ENCODE measurements at regions not wholly inside any gene's neighbourhood (a gene's known extent, or its start where the extent isn't known, plus 50 kb on each side); places are given as distances from the start of the nearest gene placed in this dataset.

DNA sequence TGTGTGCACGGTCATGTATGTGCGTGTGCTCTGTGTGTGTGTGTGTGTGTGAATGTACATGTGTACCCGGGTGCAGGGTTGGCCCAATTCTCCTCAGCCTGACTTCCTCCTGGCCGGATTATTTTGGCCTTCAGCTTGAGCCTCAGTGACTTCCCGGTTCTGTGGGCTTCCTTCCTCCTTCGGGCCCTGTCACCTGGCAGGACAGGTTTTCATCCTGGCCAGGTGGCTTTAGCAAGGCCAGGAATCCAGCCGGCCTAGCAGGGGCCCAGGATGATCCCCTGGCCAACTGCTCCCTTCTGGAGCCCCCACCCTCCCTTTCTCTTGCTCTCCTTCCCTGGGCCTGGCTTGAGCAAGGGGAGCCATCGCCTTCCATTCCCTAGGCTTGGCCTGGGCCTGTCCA is 140.5 kb downstream of the INHBB start:
- Histone ChIP-seq H3K4me1 (ENCODE audit: control insufficient read depth in 2 of 2, insufficient read depth in 2 of 2, low read length in 2 of 2) (no peaks in the 10 kb centered on the region), H3K36me3 (ENCODE audit: control insufficient read depth in 2 of 2, insufficient read depth in 2 of 2, low read length in 1 of 2) (no peaks in the 10 kb centered on the region), H3K27ac (ENCODE audit: low read depth in 1 of 2, low read length in 1 of 2) (no peak overlapping the region), H3K9me3 (ENCODE audit: control insufficient read depth in 2 of 2, insufficient read depth in 1 of 2, low read length in 1 of 2) (no peaks in the 10 kb centered on the region), H3K4me3 (ENCODE audit: low read length in 2 of 2) (no peak overlapping the region), H3K27me3 (ENCODE audit: control insufficient read depth in 2 of 2, insufficient read depth in 1 of 2, low read length in 1 of 2) (no peaks in the 10 kb centered on the region)
- DNase-seq (ENCODE audit: low read depth in 6 of 9, low spot score in 9 of 9) = no peak
- WGBS = 64% methylated on average over 8 of the region's 8 CpGs

DNA sequence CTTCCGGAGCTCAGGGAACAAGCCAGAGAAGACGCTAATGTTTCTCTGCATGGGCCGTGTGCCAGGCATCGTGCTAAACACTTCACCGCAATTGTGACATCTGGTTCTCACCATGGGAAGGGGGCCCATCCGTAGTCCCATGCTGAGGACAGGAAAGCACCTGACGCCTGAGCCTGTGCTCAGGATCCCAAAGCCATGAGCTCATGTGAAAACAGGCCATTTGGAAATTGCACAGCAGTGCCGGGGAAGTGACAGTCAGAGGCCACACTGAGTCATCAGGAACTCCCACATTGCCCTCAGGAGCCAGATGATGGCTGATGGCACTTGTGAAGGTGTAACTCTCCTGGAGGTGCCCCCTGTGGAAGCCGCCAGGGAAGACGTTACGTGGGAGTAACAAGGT is 141.0 kb downstream of the INHBB start:
- no peak overlapping the region for H3K4me3 ChIP-seq (ENCODE audit: low read length in 2 of 2)
- H3K27ac ChIP-seq (ENCODE audit: low read depth in 1 of 2, low read length in 1 of 2) = no peak overlapping the region
- WGBS = 92% methylated on average over 11 of the region's 11 CpGs
- no peak for DNase-seq (ENCODE audit: low read depth in 6 of 9, low spot score in 9 of 9)
- H3K27me3 ChIP-seq (ENCODE audit: control insufficient read depth in 2 of 2, insufficient read depth in 1 of 2, low read length in 1 of 2) = no peaks in the 10 kb centered on the region
- no peaks in the 10 kb centered on the region for H3K36me3 ChIP-seq (ENCODE audit: control insufficient read depth in 2 of 2, insufficient read depth in 2 of 2, low read length in 1 of 2)
- no peaks in the 10 kb centered on the region for H3K9me3 ChIP-seq (ENCODE audit: control insufficient read depth in 2 of 2, insufficient read depth in 1 of 2, low read length in 1 of 2)
- H3K4me1 ChIP-seq (ENCODE audit: control insufficient read depth in 2 of 2, insufficient read depth in 2 of 2, low read length in 2 of 2) = no peaks in the 10 kb centered on the region

- DNase-seq (ENCODE audit: low read depth in 6 of 9, low spot score in 9 of 9) = no peak
- H3K36me3 ChIP-seq (ENCODE audit: control insufficient read depth in 2 of 2, insufficient read depth in 2 of 2, low read length in 1 of 2) = no peaks in the 10 kb centered on the region
- WGBS = 79% methylated on average over 6 of the region's 6 CpGs
- no peak overlapping the region for H3K27ac ChIP-seq (ENCODE audit: low read depth in 1 of 2, low read length in 1 of 2)
- no peak overlapping the region for H3K4me3 ChIP-seq (ENCODE audit: low read length in 2 of 2)
- H3K4me1 ChIP-seq (ENCODE audit: control insufficient read depth in 2 of 2, insufficient read depth in 2 of 2, low read length in 2 of 2) = peaks cover 0 to 3% of the 10 kb centered on the region in 2 donors
- H3K9me3 ChIP-seq (ENCODE audit: control insufficient read depth in 2 of 2, insufficient read depth in 1 of 2, low read length in 1 of 2) = no peaks in the 10 kb centered on the region
- H3K27me3 ChIP-seq (ENCODE audit: control insufficient read depth in 2 of 2, insufficient read depth in 1 of 2, low read length in 1 of 2) = no peaks in the 10 kb centered on the region
Measured at GRCh38 chr2:120488531-120488930, 142.6 kb downstream of the INHBB start.

DNA sequence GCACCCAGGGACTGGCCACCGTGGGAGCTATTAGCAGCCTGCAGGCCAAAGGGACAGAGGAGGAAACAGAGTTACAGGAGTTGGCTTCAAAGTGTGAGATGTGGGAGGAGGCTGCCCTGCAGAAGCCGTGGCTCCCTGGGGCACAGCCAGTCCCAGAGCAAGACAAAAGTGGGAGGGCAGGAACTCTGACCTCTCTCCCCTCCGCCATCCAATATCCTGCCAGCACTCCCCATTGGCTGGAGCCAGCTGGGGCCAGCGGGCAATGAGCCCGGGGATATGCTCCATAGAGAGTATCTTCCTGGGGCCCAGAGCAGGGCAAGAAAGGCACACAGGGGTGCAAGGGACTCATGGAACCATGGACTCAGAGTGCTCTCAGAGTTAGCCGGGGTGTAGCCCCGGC is 143.1 kb downstream of the INHBB start:
- 89% methylated on average over 7 of the region's 7 CpGs for WGBS
- H3K4me3 ChIP-seq (ENCODE audit: low read length in 2 of 2) = no peak overlapping the region
- H3K9me3 ChIP-seq (ENCODE audit: control insufficient read depth in 2 of 2, insufficient read depth in 1 of 2, low read length in 1 of 2) = no peaks in the 10 kb centered on the region
- no peak for DNase-seq (ENCODE audit: low read depth in 6 of 9, low spot score in 9 of 9)
- H3K36me3 ChIP-seq (ENCODE audit: control insufficient read depth in 2 of 2, insufficient read depth in 2 of 2, low read length in 1 of 2) = no peaks in the 10 kb centered on the region
- no peak overlapping the region for H3K27ac ChIP-seq (ENCODE audit: low read depth in 1 of 2, low read length in 1 of 2)
- H3K27me3 ChIP-seq (ENCODE audit: control insufficient read depth in 2 of 2, insufficient read depth in 1 of 2, low read length in 1 of 2) = no peaks in the 10 kb centered on the region
- peaks cover 0 to 3% of the 10 kb centered on the region in 2 donors for H3K4me1 ChIP-seq (ENCODE audit: control insufficient read depth in 2 of 2, insufficient read depth in 2 of 2, low read length in 2 of 2)

- Histone ChIP-seq H3K27ac (ENCODE audit: low read depth in 1 of 2, low read length in 1 of 2) (no peak overlapping the region), H3K27me3 (ENCODE audit: control insufficient read depth in 2 of 2, insufficient read depth in 1 of 2, low read length in 1 of 2) (no peaks in the 10 kb centered on the region), H3K4me3 (ENCODE audit: low read length in 2 of 2) (no peak overlapping the region), H3K9me3 (ENCODE audit: control insufficient read depth in 2 of 2, insufficient read depth in 1 of 2, low read length in 1 of 2) (no peaks in the 10 kb centered on the region), H3K4me1 (ENCODE audit: control insufficient read depth in 2 of 2, insufficient read depth in 2 of 2, low read length in 2 of 2) (peaks cover 0 to 3% of the 10 kb centered on the region in 2 donors), H3K36me3 (ENCODE audit: control insufficient read depth in 2 of 2, insufficient read depth in 2 of 2, low read length in 1 of 2) (no peaks in the 10 kb centered on the region)
- 96% methylated on average over 12 of the region's 12 CpGs for WGBS
- no peak for DNase-seq (ENCODE audit: low read depth in 6 of 9, low spot score in 9 of 9)
Measured at GRCh38 chr2:120490091-120490798, 144.3 kb downstream of the INHBB start.

DNA sequence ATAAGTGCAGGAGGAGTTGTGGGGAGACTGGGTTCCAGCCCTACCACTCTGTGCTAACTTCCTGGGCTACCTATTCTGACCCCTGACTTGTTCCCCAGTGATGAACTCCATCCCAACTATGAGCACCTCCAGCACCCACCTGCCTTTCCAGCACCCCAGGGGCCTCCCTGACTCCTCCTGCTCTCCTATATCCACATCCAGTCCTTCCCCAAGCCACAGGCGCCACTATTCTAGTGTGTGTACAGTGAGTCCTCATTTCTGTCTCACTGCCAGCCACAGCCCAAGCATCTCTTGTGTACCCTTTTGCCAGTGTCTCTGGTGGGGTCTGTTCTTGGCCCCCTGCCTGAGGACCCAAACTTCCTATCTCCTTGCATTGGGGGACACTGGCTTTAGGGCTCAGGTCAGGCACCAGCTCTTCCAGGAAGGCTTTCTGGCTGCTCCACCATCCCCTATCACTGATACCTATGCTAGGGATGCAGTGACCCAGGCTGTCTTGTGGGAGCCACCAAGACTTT is 145.2 kb downstream of the INHBB start:
- H3K27me3 ChIP-seq (ENCODE audit: control insufficient read depth in 2 of 2, insufficient read depth in 1 of 2, low read length in 1 of 2) = no peaks in the 10 kb centered on the region
- 100% methylated on average over 1 of the region's 1 CpG for WGBS
- H3K36me3 ChIP-seq (ENCODE audit: control insufficient read depth in 2 of 2, insufficient read depth in 2 of 2, low read length in 1 of 2) = no peaks in the 10 kb centered on the region
- no peaks in the 10 kb centered on the region for H3K9me3 ChIP-seq (ENCODE audit: control insufficient read depth in 2 of 2, insufficient read depth in 1 of 2, low read length in 1 of 2)
- no peak overlapping the region for H3K4me3 ChIP-seq (ENCODE audit: low read length in 2 of 2)
- no peak overlapping the region for H3K27ac ChIP-seq (ENCODE audit: low read depth in 1 of 2, low read length in 1 of 2)
- no peak for DNase-seq (ENCODE audit: low read depth in 6 of 9, low spot score in 9 of 9)
- peaks cover 0 to 3% of the 10 kb centered on the region in 2 donors for H3K4me1 ChIP-seq (ENCODE audit: control insufficient read depth in 2 of 2, insufficient read depth in 2 of 2, low read length in 2 of 2)

DNA sequence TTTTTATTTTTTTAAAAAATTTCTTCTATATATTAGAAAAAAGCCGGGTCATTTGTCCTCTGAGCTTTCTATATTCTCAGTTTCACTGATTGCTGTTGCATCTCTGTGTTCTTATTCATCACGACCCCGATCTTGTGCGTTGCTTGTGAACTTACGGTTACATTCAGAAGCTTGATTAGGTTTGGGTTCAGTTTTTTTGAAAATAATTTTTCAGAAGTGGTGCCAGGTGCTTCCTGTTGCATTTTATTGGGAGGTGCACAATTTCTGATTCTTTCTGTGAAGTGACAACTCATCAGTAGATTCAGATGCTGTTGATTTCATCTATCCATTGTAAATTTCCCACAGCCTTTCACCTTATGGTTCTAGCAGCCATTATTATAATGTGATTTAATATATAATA is 147.3 kb downstream of the INHBB start:
- peaks cover 0 to 3% of the 10 kb centered on the region in 2 donors for H3K4me1 ChIP-seq (ENCODE audit: control insufficient read depth in 2 of 2, insufficient read depth in 2 of 2, low read length in 2 of 2)
- no peak overlapping the region for H3K4me3 ChIP-seq (ENCODE audit: low read length in 2 of 2)
- H3K27ac ChIP-seq (ENCODE audit: low read depth in 1 of 2, low read length in 1 of 2) = peak overlapping the region in 1 of 2 donors; percentile 47
- peak in 2 of 9 donors; percentile 11 to 51 for DNase-seq (ENCODE audit: low read depth in 6 of 9, low spot score in 9 of 9)
- no peaks in the 10 kb centered on the region for H3K9me3 ChIP-seq (ENCODE audit: control insufficient read depth in 2 of 2, insufficient read depth in 1 of 2, low read length in 1 of 2)
- H3K36me3 ChIP-seq (ENCODE audit: control insufficient read depth in 2 of 2, insufficient read depth in 2 of 2, low read length in 1 of 2) = no peaks in the 10 kb centered on the region
- WGBS = 11% methylated on average over 5 of the region's 5 CpGs
- no peaks in the 10 kb centered on the region for H3K27me3 ChIP-seq (ENCODE audit: control insufficient read depth in 2 of 2, insufficient read depth in 1 of 2, low read length in 1 of 2)

GRCh38 chr2:120494446-120494845 is 148.5 kb downstream of the INHBB start:
- no peaks in the 10 kb centered on the region for H3K27me3 ChIP-seq (ENCODE audit: control insufficient read depth in 2 of 2, insufficient read depth in 1 of 2, low read length in 1 of 2)
- no peak overlapping the region for H3K27ac ChIP-seq (ENCODE audit: low read depth in 1 of 2, low read length in 1 of 2)
- no peaks in the 10 kb centered on the region for H3K36me3 ChIP-seq (ENCODE audit: control insufficient read depth in 2 of 2, insufficient read depth in 2 of 2, low read length in 1 of 2)
- no peak for DNase-seq (ENCODE audit: low read depth in 6 of 9, low spot score in 9 of 9)
- H3K4me3 ChIP-seq (ENCODE audit: low read length in 2 of 2) = no peak overlapping the region
- no peaks in the 10 kb centered on the region for H3K9me3 ChIP-seq (ENCODE audit: control insufficient read depth in 2 of 2, insufficient read depth in 1 of 2, low read length in 1 of 2)
- H3K4me1 ChIP-seq (ENCODE audit: control insufficient read depth in 2 of 2, insufficient read depth in 2 of 2, low read length in 2 of 2) = peaks cover 0 to 3% of the 10 kb centered on the region in 2 donors

- no peak for DNase-seq (ENCODE audit: low read depth in 6 of 9, low spot score in 9 of 9)
- 55% methylated on average over 2 of the region's 2 CpGs for WGBS
- Histone ChIP-seq H3K27me3 (ENCODE audit: control insufficient read depth in 2 of 2, insufficient read depth in 1 of 2, low read length in 1 of 2) (no peaks in the 10 kb centered on the region), H3K4me1 (ENCODE audit: control insufficient read depth in 2 of 2, insufficient read depth in 2 of 2, low read length in 2 of 2) (peaks cover 0 to 3% of the 10 kb centered on the region in 2 donors), H3K36me3 (ENCODE audit: control insufficient read depth in 2 of 2, insufficient read depth in 2 of 2, low read length in 1 of 2) (no peaks in the 10 kb centered on the region), H3K27ac (ENCODE audit: low read depth in 1 of 2, low read length in 1 of 2) (no peak overlapping the region), H3K9me3 (ENCODE audit: control insufficient read depth in 2 of 2, insufficient read depth in 1 of 2, low read length in 1 of 2) (no peaks in the 10 kb centered on the region), H3K4me3 (ENCODE audit: low read length in 2 of 2) (no peak overlapping the region)
Measured at GRCh38 chr2:120495586-120495985, 149.7 kb downstream of the INHBB start.
